ENCODE measurements at regions not wholly inside any gene's neighbourhood (a gene's known extent, or its start where the extent isn't known, plus 50 kb on each side); places are given as distances from the start of the nearest gene placed in this dataset.

DNA sequence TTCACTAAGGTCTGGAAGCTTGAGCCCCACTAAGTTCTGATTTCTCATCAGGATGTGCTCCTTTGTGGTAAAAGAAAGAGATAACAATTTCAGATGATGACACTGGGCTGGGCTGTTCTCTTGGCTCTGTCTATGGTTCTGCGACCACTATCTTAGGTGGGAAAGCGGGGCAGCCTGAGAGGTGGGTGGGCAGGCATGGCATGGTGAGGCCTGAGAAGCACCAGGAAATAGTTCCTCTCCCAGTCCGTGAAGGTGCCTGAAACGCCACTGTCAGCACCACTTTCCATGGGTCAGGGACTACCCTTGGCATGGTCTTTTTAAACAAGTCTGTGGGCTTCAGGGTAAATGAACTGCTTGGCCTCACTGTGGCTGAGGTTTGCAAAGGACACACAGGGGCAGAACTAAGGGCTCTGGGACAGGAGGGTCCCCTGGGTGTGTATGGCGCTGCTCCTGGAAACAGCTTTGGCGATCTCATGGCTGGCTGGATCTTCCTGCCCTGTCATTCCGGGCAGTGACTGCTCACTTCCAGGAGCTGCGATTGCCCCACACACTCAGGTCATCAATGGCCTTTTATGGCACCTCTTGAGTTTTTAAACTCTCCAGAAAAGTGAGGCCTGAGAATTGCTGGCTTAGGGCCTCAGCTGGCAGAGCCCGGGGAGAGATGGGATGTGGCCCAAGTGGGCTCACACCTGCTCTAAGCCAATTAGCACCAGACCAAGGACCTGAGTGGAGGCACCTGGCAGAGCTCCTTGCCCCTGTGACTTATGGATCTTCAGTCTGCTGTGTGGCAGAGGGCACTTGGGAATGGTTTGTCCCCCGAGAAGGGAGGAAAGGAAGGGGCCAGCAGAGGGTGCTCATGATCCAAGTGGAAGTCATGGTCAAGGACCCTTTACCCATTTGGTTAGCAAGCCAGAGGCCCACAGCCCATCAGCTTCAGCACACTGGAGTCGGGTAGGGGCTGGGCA, 55.6 kb upstream of the LYVE1 start:
- H3K9ac ChIP-seq (ENCODE audit: low read length) = no peak overlapping the region
- H3K4me1 Mint-ChIP-seq = peaks cover 77% of the 10 kb centered on the region
- peaks cover 47 to 69% of the 10 kb centered on the region in 2 donors for H3K4me1 ChIP-seq (ENCODE audit: control insufficient read depth in 2 of 2, insufficient read depth in 2 of 2, low read length in 2 of 2)
- ATAC-seq (ENCODE audit: low read depth) (no peak), DNase-seq (no peak)
- 96% methylated on average over 11 of the region's 11 CpGs for WGBS (ENCODE audit: insufficient coverage)
- H3K27ac ChIP-seq (ENCODE audit: low read length in 2 of 2) = peak overlapping the region; percentile 79 to 88
- no peak for TF ChIP-seq EZH2 (IDR thresholded peaks at IDR 0.05; ENCODE audit: borderline replicate concordance, insufficient read depth, low read depth, low read length, poor library complexity, severe bottlenecking)
- TF ChIP-seq, protein P1, sequence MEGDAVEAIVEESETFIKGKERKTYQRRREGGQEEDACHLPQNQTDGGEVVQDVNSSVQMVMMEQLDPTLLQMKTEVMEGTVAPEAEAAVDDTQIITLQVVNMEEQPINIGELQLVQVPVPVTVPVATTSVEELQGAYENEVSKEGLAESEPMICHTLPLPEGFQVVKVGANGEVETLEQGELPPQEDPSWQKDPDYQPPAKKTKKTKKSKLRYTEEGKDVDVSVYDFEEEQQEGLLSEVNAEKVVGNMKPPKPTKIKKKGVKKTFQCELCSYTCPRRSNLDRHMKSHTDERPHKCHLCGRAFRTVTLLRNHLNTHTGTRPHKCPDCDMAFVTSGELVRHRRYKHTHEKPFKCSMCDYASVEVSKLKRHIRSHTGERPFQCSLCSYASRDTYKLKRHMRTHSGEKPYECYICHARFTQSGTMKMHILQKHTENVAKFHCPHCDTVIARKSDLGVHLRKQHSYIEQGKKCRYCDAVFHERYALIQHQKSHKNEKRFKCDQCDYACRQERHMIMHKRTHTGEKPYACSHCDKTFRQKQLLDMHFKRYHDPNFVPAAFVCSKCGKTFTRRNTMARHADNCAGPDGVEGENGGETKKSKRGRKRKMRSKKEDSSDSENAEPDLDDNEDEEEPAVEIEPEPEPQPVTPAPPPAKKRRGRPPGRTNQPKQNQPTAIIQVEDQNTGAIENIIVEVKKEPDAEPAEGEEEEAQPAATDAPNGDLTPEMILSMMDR (IDR thresholded peaks at IDR 0.05) = no peak
- H3K36me3 ChIP-seq (replicated peaks in 1 of 2; ENCODE audit: control extremely low read depth in 1 of 2, control insufficient read depth in 1 of 2, extremely low read depth in 1 of 2, insufficient read depth in 2 of 2, low read length in 1 of 2) = no peaks in the 10 kb centered on the region
- H3K79me2 ChIP-seq (ENCODE audit: control insufficient read depth, insufficient read depth, low read length) = no peaks in the 10 kb centered on the region
- H3K4me2 ChIP-seq (replicated peaks; ENCODE audit: low read depth, low read length, poor library complexity, severe bottlenecking) = peak overlapping the region; percentile 46
- no peaks in the 10 kb centered on the region for H3K9me3 Mint-ChIP-seq (ENCODE audit: insufficient read depth)
- no peaks in the 10 kb centered on the region for H4K20me1 ChIP-seq (ENCODE audit: control insufficient read depth, insufficient read depth, low read length, poor library complexity, severe bottlenecking)
- ChIA-PET CTCF (interaction anchor here (0.7 to 8.6 kb wide), 15 partner anchors 12 to 218 kb away, joined by 3 to 42 read pairs (median 4); partner anchors contain the start of gene RNF141), POLR2A (interaction anchor here (0.5 to 1.8 kb wide), 4 partner anchors 12 to 111 kb away, joined by 3 to 15 read pairs (median 6); no protein-coding TSS in a partner anchor)
- H2AFZ ChIP-seq (ENCODE audit: insufficient read depth, low read depth, low read length, poor library complexity, severe bottlenecking) = peak overlapping the region; percentile 72
- H3K27me3 ChIP-seq (replicated peaks in 1 of 4; ENCODE audit: control extremely low read depth in 1 of 4, control insufficient read depth in 3 of 4, insufficient read depth in 4 of 4, low read length in 3 of 4) = no peaks in the 10 kb centered on the region
- no peak overlapping the region for H3K4me3 ChIP-seq (ENCODE audit: control extremely low read depth in 1 of 5, extremely low read depth in 1 of 5, insufficient read depth in 1 of 5, low read depth in 2 of 5, low read length in 4 of 5)
- peak overlapping the region; percentile 98 for H3K27ac Mint-ChIP-seq
- H3K27me3 Mint-ChIP-seq = no peaks in the 10 kb centered on the region
- intact Hi-C loops (cut with micrococcal nuclease) = loop anchor here (1.0 to 5.0 kb wide), 5 partner anchors 12 to 82 kb away; partner anchors contain the start of gene RNF141
- peaks cover 0 to 11% (median 0%) of the 10 kb centered on the region in 3 donors for H3K9me3 ChIP-seq (ENCODE audit: control extremely low read depth in 1 of 3, control insufficient read depth in 2 of 3, insufficient read depth in 1 of 3, low read length in 2 of 3)
- peak overlapping the region; percentile 53 for H3K4me3 Mint-ChIP-seq

All from B cell (primary cell).